Sigmoid colon (tissue), 6 donors: ENCODE measurements at regions not wholly inside any gene's neighbourhood (a gene's known extent, or its start where the extent isn't known, plus 50 kb on each side); places are given as distances from the start of the nearest gene placed in this dataset.

Experiments used
- DNase-seq: peaks from one replicate; pipeline ENCODE4 v3.0.0-alpha.2; 2019
- H3K27ac ChIP-seq, 4 donors: fragments of 200-600 bp; sonication (generic); one replicate each; pipeline ENCODE4 v1.5.1; 2016 to 2019; ENCODE audit warnings: mild to moderate bottlenecking in 1 of 4
- H3K27me3 ChIP-seq, 3 donors: fragments of 200-600 bp; sonication (generic); one replicate each; pipeline ENCODE4 v1.5.1; 2019; ENCODE audit warnings: mild to moderate bottlenecking in 1 of 3
- H3K36me3 ChIP-seq, 4 donors: fragments of 200-600 bp; sonication (generic); one replicate each; pipeline ENCODE4 v1.5.1; 2016 to 2019
- H3K4me1 ChIP-seq, 4 donors: fragments of 200-600 bp; sonication (generic); one replicate each; pipeline ENCODE4 v1.5.1; 2017 to 2019
- H3K4me3 ChIP-seq, 4 donors: fragments of 200-600 bp; sonication (generic); one replicate each; pipeline ENCODE4 v1.5.1; 2017 to 2019; ENCODE audit warnings: mild to moderate bottlenecking in 2 of 4, moderate library complexity in 1 of 4
- H3K9me3 ChIP-seq, 4 donors: fragments of 200-600 bp in 3 of 4; sonication (generic) in 3 of 4; one replicate each; pipeline versions ENCODE4 v1.5.1 to v1.6.1; 2013 to 2019
- CTCF ChIP-seq, 4 experiments: fragments of 450-650 bp in 3 of 4; fragments of 200-600 bp in 1 of 4; IDR thresholded peaks; one replicate each; pipeline ENCODE4 v1.5.1; 2016 to 2019; ENCODE audit warnings: antibody characterized with exemption in 4 of 4, mild to moderate bottlenecking in 3 of 4, moderate library complexity in 2 of 4
- EP300 ChIP-seq, 4 donors: sonication (generic); formaldehyde crosslinking; IDR thresholded peaks; one replicate each; pipeline ENCODE4 v1.6.1; 2017; ENCODE audit warnings: antibody characterized with exemption in 4 of 4
- POLR2A ChIP-seq, 2 donors: fragments of 450-650 bp; IDR thresholded peaks; one replicate each; pipeline ENCODE4 v1.6.1; 2016; ENCODE audit warnings: antibody characterized with exemption in 2 of 2, mild to moderate bottlenecking in 2 of 2, moderate library complexity in 2 of 2
- POLR2AphosphoS5 ChIP-seq, 4 donors: sonication (generic); formaldehyde crosslinking; IDR thresholded peaks; one replicate each; pipeline ENCODE4 v1.6.1; 2017; ENCODE audit warnings: antibody characterized with exemption in 4 of 4
- WGBS, 2 donors: extraction: QIAGEN DNeasy Blood & Tissue Kit; methylation state at CpG; one replicate each; pipeline ENCODE4 v1.1.7; 2013; 5-methylcytosine and 5-hydroxymethylcytosine counted together
- intact Hi-C: fragments of 100-400 bp; cut with DNase I; formaldehyde crosslinking; loops from one replicate; pipeline ENCODE4 v1.15.1; 2023
- donor health status: healthy with polysubstance abuse.
- donor health status: healthy.

GRCh38 chr2:219876931-219877330 is 249.5 kb downstream of the SLC4A3 start:
- no peaks in the 10 kb centered on the region for H3K9me3 ChIP-seq
- H3K36me3 ChIP-seq: no peaks in the 10 kb centered on the region
- 82 to 88% methylated on average over 4 of the region's 4 CpGs for WGBS, 2 donors
- TF ChIP-seq EP300 (IDR thresholded peaks at IDR 0.05) (no peak), CTCF (IDR thresholded peaks at IDR 0.05) (no peak), POLR2AphosphoS5 (IDR thresholded peaks at IDR 0.05) (no peak), POLR2A (IDR thresholded peaks at IDR 0.05) (no peak)
- intact Hi-C loops: no loop called here
- no peak overlapping the region for H3K4me3 ChIP-seq
- H3K27me3 ChIP-seq: no peaks in the 10 kb centered on the region
- DNase-seq: no peak
- H3K4me1 ChIP-seq: no peaks in the 10 kb centered on the region
- no peak overlapping the region for H3K27ac ChIP-seq

- H3K4me1 ChIP-seq: no peaks in the 10 kb centered on the region
- WGBS, 2 donors: 20 to 66% methylated on average over 5 of the region's 5 CpGs
- no peak overlapping the region for H3K4me3 ChIP-seq
- intact Hi-C loops: no loop called here
- no peaks in the 10 kb centered on the region for H3K9me3 ChIP-seq
- TF ChIP-seq POLR2A (IDR thresholded peaks at IDR 0.05) (no peak), EP300 (IDR thresholded peaks at IDR 0.05) (no peak), CTCF (IDR thresholded peaks at IDR 0.05) (no peak), POLR2AphosphoS5 (IDR thresholded peaks at IDR 0.05) (no peak)
- no peak overlapping the region for H3K27ac ChIP-seq
- H3K36me3 ChIP-seq: no peaks in the 10 kb centered on the region
- DNase-seq: no peak
- H3K27me3 ChIP-seq: no peaks in the 10 kb centered on the region
Observed at GRCh38 chr2:219877728-219878127, 250.3 kb downstream of the SLC4A3 start.

- H3K4me1 ChIP-seq: no peaks in the 10 kb centered on the region
- no peak overlapping the region for H3K27ac ChIP-seq
- H3K36me3 ChIP-seq: no peaks in the 10 kb centered on the region
- no peaks in the 10 kb centered on the region for H3K9me3 ChIP-seq
- no peak for TF ChIP-seq EP300 (IDR thresholded peaks at IDR 0.05)
- TF ChIP-seq POLR2A (IDR thresholded peaks at IDR 0.05): no peak
- no peak for TF ChIP-seq CTCF (IDR thresholded peaks at IDR 0.05)
- no peak for TF ChIP-seq POLR2AphosphoS5 (IDR thresholded peaks at IDR 0.05)
- no peak for DNase-seq
- intact Hi-C loops: no loop called here
- 79 to 88% methylated on average over 5 of the region's 5 CpGs for WGBS, 2 donors
- no peaks in the 10 kb centered on the region for H3K27me3 ChIP-seq
- no peak overlapping the region for H3K4me3 ChIP-seq
Observed at GRCh38 chr2:219878516-219878915, 251.1 kb downstream of the SLC4A3 start.

GRCh38 chr2:219881851-219882250 is 254.4 kb downstream of the SLC4A3 start:
- DNase-seq: no peak
- intact Hi-C loops: no loop called here
- H3K9me3 ChIP-seq: no peaks in the 10 kb centered on the region
- no peak overlapping the region for H3K4me3 ChIP-seq
- no peaks in the 10 kb centered on the region for H3K27me3 ChIP-seq
- WGBS, 2 donors: 78 to 80% methylated on average over 3 of the region's 3 CpGs
- TF ChIP-seq POLR2AphosphoS5 (IDR thresholded peaks at IDR 0.05) (no peak), EP300 (IDR thresholded peaks at IDR 0.05) (no peak), POLR2A (IDR thresholded peaks at IDR 0.05) (no peak), CTCF (IDR thresholded peaks at IDR 0.05) (no peak)
- H3K36me3 ChIP-seq: no peaks in the 10 kb centered on the region
- H3K27ac ChIP-seq: no peak overlapping the region
- no peaks in the 10 kb centered on the region for H3K4me1 ChIP-seq

GRCh38 chr2:219886615-219887014 is 259.2 kb downstream of the SLC4A3 start:
- intact Hi-C loops: no loop called here
- TF ChIP-seq CTCF (IDR thresholded peaks at IDR 0.05): no peak
- TF ChIP-seq POLR2AphosphoS5 (IDR thresholded peaks at IDR 0.05): no peak
- TF ChIP-seq POLR2A (IDR thresholded peaks at IDR 0.05): no peak
- TF ChIP-seq EP300 (IDR thresholded peaks at IDR 0.05): no peak
- no peaks in the 10 kb centered on the region for H3K4me1 ChIP-seq
- 78 to 83% methylated on average over 2 of the region's 2 CpGs for WGBS, 2 donors
- no peaks in the 10 kb centered on the region for H3K27me3 ChIP-seq
- H3K27ac ChIP-seq: no peak overlapping the region
- H3K36me3 ChIP-seq: no peaks in the 10 kb centered on the region
- H3K9me3 ChIP-seq: no peaks in the 10 kb centered on the region
- no peak for DNase-seq
- no peak overlapping the region for H3K4me3 ChIP-seq
